Cardiac muscle cell (in vitro differentiated cells and primary cell): ENCODE measurements at regions not wholly inside any gene's neighbourhood (a gene's known extent, or its start where the extent isn't known, plus 50 kb on each side); places are given as distances from the start of the nearest gene placed in this dataset.

Source experiments
- DNase-seq, 2 donors: peaks; one replicate each; pipeline versions ENCODE4 v3.0.0 to v3.0.0-alpha.2; 2010 to 2017; ENCODE audit warnings: low read depth in 1 of 2, low spot score in 1 of 2
- H3K27ac ChIP-seq: fragments of 200-600 bp; sonication (generic); 2 replicates; pipeline ENCODE4 v1.5.1; 2016
- H3K27me3 ChIP-seq: fragments of 200-600 bp; sonication (generic); 2 replicates; pipeline ENCODE4 v1.6.0; 2016; ENCODE audit warnings: control low read depth
- H3K36me3 ChIP-seq: fragments of 200-600 bp; sonication (generic); 2 replicates; pipeline ENCODE4 v1.5.1; 2016; ENCODE audit warnings: control low read depth
- H3K4me1 ChIP-seq: fragments of 200-600 bp; sonication (generic); 2 replicates; pipeline ENCODE4 v1.8.1; 2017; ENCODE audit warnings: low read depth, mild to moderate bottlenecking, mixed run types
- H3K4me3 ChIP-seq: fragments of 200-600 bp; sonication (generic); 2 replicates; pipeline ENCODE4 v1.5.1; 2016; ENCODE audit warnings: mild to moderate bottlenecking
- H3K9me3 ChIP-seq: fragments of 200-600 bp; sonication (generic); 2 replicates; pipeline ENCODE4 v1.5.1; 2017; ENCODE audit warnings: low read depth, mild to moderate bottlenecking, control low read depth
- TF ChIP-seq, protein P1 (sequence below): IDR thresholded peaks from 2 replicates; pipeline ENCODE4 v1.5.1; 2012; ENCODE audit warnings: low read depth, mild to moderate bottlenecking, low read length

DNA sequence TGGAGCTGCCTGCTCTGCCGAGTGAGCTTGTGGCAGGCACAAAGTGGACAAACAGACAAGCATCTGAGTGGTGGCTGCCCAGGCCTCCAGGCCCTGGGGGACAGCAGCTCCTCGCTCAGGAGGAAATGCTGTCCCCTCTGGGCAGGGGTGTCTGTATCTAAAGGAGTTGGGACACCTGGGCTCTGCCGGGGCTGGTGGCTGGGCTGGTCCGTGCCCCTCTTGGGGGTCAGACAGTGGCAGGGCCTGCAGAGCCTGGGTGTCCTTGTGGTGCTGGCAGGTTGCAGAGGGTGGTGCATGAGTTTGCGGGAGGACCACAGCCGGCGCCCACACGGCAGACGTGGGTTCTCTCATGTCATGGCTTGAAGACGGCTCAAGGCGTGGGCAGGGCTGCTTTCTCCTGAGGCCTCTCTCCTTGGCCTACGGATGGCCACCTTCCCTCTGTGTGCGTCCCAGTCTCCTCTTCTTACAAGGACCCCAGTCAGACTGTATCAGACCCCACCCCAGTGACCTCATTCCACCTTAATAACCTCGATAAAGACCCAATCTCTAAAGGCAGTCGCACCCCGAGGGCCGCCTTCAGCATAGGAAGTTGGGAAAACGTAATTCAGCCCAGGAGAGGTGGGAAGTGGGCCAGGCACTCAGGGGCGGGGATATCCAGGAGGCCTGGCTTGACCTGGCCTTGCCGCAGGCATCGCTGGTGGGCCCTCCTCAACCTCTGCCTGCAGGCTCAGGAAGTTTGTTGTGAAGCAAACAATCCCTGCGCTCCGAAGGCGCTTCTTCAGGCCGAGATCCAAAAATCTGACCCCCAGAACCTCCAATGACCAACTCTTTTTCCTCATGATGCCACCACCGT, 110.0 kb downstream of the KIF26A start:
- Histone ChIP-seq H3K4me3 (no peak overlapping the region), H3K27ac (no peak overlapping the region), H3K9me3 (no peaks in the 10 kb centered on the region), H3K36me3 (no peaks in the 10 kb centered on the region), H3K4me1 (no peaks in the 10 kb centered on the region), H3K27me3 (no peaks in the 10 kb centered on the region)
- no peak for DNase-seq
- TF ChIP-seq, protein P1, sequence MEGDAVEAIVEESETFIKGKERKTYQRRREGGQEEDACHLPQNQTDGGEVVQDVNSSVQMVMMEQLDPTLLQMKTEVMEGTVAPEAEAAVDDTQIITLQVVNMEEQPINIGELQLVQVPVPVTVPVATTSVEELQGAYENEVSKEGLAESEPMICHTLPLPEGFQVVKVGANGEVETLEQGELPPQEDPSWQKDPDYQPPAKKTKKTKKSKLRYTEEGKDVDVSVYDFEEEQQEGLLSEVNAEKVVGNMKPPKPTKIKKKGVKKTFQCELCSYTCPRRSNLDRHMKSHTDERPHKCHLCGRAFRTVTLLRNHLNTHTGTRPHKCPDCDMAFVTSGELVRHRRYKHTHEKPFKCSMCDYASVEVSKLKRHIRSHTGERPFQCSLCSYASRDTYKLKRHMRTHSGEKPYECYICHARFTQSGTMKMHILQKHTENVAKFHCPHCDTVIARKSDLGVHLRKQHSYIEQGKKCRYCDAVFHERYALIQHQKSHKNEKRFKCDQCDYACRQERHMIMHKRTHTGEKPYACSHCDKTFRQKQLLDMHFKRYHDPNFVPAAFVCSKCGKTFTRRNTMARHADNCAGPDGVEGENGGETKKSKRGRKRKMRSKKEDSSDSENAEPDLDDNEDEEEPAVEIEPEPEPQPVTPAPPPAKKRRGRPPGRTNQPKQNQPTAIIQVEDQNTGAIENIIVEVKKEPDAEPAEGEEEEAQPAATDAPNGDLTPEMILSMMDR, result no peak

DNA sequence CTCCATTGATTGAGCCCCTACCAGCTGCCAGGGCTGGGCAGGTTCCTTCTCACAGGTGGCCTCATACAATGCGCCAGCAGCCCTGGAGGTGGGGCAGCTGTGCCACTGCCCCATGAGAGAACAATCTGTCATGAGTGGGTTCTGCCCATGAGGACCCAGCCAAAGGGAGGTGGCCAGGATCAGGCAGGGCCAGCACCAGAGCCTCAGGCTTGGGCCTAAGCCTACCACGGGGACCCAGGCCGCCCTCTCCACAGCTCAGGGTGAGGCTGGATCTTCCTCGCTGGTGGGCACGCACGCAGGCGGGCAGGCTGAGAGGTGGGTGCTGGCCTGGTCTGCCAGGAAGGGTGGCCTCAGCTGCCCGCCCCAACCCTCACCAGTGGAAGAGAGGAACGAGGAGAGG, 110.7 kb downstream of the KIF26A start:
- Histone ChIP-seq H3K4me3 (no peak overlapping the region), H3K9me3 (no peaks in the 10 kb centered on the region), H3K36me3 (no peaks in the 10 kb centered on the region), H3K27ac (no peak overlapping the region), H3K27me3 (no peaks in the 10 kb centered on the region), H3K4me1 (no peaks in the 10 kb centered on the region)
- no peak for DNase-seq
- TF ChIP-seq, protein P1, result no peak

DNA sequence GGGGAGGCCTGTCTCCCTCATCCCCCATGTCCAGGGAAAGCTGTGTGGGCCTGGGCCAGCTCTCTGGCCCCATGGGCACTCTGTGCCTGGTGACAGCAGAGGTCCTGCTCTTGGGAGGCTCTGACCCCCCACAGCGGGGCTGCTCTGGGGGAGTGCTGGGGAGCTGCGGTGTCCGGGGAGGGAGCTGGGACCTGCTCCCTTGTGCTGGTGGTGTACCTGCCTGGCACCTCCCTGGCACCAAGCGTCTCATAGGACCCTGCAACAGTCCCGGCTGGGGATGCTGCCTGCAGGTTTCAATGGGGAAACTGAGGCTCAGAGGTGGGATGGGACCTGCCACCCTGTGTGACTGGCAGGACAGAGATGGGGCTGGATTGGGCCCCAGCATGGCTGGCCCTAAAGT, 111.3 kb downstream of the KIF26A start:
- Histone ChIP-seq H3K4me3 (no peak overlapping the region), H3K36me3 (no peaks in the 10 kb centered on the region), H3K27me3 (no peaks in the 10 kb centered on the region), H3K27ac (no peak overlapping the region), H3K9me3 (no peaks in the 10 kb centered on the region), H3K4me1 (no peaks in the 10 kb centered on the region)
- no peak for DNase-seq
- TF ChIP-seq, protein P1, result no peak

DNA sequence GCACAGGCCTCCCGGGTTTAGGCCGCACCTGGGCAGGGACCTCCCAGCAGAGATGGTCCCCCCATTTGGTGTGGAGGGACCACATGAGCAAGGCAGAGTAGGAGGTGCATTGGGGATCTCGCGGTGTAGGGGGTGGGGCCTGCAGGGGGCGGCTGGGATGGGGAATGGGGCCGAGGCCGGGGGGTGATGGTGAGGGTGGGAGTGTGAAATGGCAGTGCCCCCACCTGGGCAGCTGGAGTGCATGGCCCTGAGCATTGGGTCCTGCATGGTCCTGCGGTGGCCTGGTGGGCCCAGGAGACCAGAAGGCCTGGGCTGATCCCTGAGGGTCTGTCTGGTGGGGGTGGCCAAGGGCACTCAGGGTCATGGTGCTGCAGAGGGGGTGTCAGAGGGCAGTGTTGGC, 111.8 kb downstream of the KIF26A start:
- DNase-seq, result no peak

DNA sequence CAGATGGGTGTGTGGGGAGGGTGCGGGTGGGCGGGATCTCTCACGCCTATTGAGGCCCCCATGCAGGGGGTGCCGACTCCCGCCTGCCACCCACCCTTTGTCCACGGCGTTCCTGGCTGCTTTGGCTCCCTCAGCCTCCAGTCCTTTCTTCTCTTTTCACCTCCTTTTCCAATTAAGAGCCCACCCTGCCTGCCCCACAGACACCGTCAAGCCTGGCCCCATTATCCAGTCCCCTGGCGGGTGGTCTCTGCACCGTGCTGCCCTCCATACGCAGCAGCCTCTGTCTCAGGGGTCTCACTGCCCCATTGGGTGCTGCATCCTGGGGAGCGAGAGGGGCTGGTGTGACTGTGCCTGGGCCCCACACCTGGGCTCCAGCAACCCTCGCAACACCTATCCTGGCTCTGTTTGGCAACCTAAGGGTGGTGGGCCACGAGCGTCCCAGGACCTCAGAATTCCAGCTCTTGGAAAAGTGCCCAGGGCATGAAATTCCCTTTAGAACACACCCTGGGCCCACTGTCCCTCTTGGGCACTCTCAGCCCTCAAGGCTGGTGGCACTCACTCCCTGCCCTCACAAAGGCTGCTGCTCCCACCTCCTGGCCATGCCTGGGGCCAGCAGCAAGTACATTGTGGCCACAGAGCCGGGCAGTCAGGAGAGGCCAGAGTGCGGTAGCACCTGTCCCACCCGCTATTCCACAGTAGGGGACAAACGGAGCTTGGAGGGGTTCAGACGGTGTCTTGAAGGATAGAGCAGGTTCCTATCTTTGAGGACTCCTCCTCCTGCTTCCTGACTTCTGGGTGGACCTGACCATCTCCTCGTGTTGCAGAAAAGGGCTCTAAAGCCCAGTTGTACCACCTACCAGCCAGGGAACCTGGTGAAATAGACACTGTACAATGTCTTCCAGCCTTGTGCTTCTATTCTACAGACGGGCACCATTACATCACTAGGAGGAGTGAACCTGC, 114.1 kb downstream of the KIF26A start:
- TF ChIP-seq, protein P1, result no peak
- H3K36me3 ChIP-seq, result no peaks in the 10 kb centered on the region
- no peaks in the 10 kb centered on the region for H3K4me1 ChIP-seq
- no peaks in the 10 kb centered on the region for H3K9me3 ChIP-seq
- H3K27me3 ChIP-seq, result no peaks in the 10 kb centered on the region
- no peak overlapping the region for H3K27ac ChIP-seq
- DNase-seq, result no peak
- H3K4me3 ChIP-seq, result no peak overlapping the region

More for the DNA sequence above, 111.8 kb downstream of the KIF26A start:
- Histone ChIP-seq H3K27me3 (no peaks in the 10 kb centered on the region), H3K27ac (no peak overlapping the region), H3K4me1 (no peaks in the 10 kb centered on the region), H3K36me3 (no peaks in the 10 kb centered on the region), H3K9me3 (no peaks in the 10 kb centered on the region), H3K4me3 (no peak overlapping the region)
- TF ChIP-seq, protein P1, result no peak
